ENCODE measurements at regions not wholly inside any gene's neighbourhood (a gene's known extent, or its start where the extent isn't known, plus 50 kb on each side); places are given as distances from the start of the nearest gene placed in this dataset.

DNA sequence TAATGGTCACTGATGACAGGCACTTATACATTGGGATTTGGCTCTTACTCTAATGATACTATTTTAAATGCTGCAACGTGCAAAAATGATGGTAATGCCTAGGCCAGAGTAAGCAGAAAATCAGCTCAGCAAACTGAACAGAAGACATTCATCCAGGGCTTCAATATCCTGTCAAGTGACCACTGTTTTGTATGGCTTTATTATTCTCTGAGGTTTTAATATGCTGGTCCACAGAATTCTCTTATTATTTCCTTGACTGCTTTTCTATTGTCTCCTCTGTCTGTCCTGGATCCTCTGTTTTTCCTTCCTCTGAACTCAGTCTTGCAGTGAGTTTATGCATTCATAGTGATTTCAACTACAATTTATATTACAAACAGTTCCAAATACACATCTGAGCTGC, 90.8 kb upstream of the PMFBP1 start:
- no peak for DNase-seq (ENCODE audit: low spot score)
- no peak overlapping the region for H3K27ac Mint-ChIP-seq (ENCODE audit: unreplicated experiment)
- TF ChIP-seq, protein P1, sequence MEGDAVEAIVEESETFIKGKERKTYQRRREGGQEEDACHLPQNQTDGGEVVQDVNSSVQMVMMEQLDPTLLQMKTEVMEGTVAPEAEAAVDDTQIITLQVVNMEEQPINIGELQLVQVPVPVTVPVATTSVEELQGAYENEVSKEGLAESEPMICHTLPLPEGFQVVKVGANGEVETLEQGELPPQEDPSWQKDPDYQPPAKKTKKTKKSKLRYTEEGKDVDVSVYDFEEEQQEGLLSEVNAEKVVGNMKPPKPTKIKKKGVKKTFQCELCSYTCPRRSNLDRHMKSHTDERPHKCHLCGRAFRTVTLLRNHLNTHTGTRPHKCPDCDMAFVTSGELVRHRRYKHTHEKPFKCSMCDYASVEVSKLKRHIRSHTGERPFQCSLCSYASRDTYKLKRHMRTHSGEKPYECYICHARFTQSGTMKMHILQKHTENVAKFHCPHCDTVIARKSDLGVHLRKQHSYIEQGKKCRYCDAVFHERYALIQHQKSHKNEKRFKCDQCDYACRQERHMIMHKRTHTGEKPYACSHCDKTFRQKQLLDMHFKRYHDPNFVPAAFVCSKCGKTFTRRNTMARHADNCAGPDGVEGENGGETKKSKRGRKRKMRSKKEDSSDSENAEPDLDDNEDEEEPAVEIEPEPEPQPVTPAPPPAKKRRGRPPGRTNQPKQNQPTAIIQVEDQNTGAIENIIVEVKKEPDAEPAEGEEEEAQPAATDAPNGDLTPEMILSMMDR (IDR thresholded peaks at IDR 0.05; ENCODE audit: unreplicated experiment) = no peak
- peaks cover 28% of the 10 kb centered on the region for H3K4me1 Mint-ChIP-seq (ENCODE audit: unreplicated experiment)
- no peaks in the 10 kb centered on the region for H3K9me3 Mint-ChIP-seq (ENCODE audit: unreplicated experiment)
- no peaks in the 10 kb centered on the region for H3K36me3 Mint-ChIP-seq (ENCODE audit: low read depth, unreplicated experiment)
- no peaks in the 10 kb centered on the region for H3K27me3 Mint-ChIP-seq (ENCODE audit: unreplicated experiment)
- no peak overlapping the region for H3K4me3 Mint-ChIP-seq (ENCODE audit: unreplicated experiment)

DNA sequence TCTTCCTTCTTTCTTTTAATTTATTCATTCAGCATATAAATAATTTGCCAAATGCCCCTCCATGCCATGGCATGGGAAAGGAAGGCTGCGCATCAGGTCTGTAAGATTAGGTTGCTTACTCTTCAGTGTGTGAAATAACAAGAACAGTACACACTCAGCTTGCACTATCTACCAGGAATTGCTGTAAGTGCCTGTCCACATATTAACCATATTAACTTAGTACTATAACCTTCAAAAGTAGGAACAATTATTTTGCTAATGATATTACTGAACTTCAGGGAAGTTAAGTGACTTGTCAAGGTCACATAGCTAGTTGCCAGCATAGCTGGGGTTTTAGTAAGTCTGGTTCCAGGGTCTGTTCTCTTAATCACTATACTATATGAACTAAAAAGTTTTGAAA, 89.2 kb upstream of the PMFBP1 start:
- no peak overlapping the region for H3K4me3 Mint-ChIP-seq (ENCODE audit: unreplicated experiment)
- H3K4me1 Mint-ChIP-seq (ENCODE audit: unreplicated experiment) = peaks cover 28% of the 10 kb centered on the region
- H3K36me3 Mint-ChIP-seq (ENCODE audit: low read depth, unreplicated experiment) = no peaks in the 10 kb centered on the region
- H3K9me3 Mint-ChIP-seq (ENCODE audit: unreplicated experiment) = no peaks in the 10 kb centered on the region
- H3K27ac Mint-ChIP-seq (ENCODE audit: unreplicated experiment) = no peak overlapping the region
- no peak for DNase-seq (ENCODE audit: low spot score)
- H3K27me3 Mint-ChIP-seq (ENCODE audit: unreplicated experiment) = no peaks in the 10 kb centered on the region
- TF ChIP-seq, protein P1 (IDR thresholded peaks at IDR 0.05; ENCODE audit: unreplicated experiment) = no peak

DNA sequence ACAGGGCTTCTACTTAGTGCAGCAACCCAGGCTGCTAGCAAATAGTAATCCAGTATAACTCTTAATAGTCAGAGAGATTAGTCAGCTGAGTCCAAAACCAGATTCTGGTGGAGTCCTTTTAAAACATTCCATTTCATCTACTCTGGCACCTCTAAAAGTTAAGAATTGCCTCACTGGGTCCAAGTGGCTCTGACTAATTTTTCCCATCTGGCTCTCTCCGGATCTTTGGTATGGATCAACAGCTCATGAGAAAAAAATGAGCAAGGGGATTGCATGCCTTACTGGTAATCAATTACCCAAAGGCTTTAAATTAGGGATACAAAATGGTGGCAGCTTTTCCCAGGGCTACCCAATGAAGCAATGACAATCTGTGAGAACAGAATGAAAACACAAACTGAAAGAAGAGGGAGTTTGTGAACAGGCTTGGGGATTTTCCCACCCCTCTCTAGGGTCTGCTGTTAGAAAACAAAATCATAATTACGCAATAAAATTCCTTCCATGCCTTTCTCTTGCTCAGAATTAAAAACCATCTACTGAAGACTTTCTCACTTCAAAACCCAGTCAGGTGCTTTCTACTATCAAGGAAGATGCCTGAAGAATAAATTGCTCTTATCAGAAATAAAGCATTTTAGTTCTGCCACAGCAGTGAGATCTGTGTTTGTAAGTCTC, 84.6 kb upstream of the PMFBP1 start:
- H3K36me3 Mint-ChIP-seq (ENCODE audit: low read depth, unreplicated experiment) = no peaks in the 10 kb centered on the region
- H3K27me3 Mint-ChIP-seq (ENCODE audit: unreplicated experiment) = no peaks in the 10 kb centered on the region
- H3K4me3 Mint-ChIP-seq (ENCODE audit: unreplicated experiment) = no peak overlapping the region
- no peaks in the 10 kb centered on the region for H3K9me3 Mint-ChIP-seq (ENCODE audit: unreplicated experiment)
- H3K4me1 Mint-ChIP-seq (ENCODE audit: unreplicated experiment) = no peaks in the 10 kb centered on the region
- TF ChIP-seq, protein P1 (IDR thresholded peaks at IDR 0.05; ENCODE audit: unreplicated experiment) = no peak
- no peak overlapping the region for H3K27ac Mint-ChIP-seq (ENCODE audit: unreplicated experiment)
- no peak for DNase-seq (ENCODE audit: low spot score)

DNA sequence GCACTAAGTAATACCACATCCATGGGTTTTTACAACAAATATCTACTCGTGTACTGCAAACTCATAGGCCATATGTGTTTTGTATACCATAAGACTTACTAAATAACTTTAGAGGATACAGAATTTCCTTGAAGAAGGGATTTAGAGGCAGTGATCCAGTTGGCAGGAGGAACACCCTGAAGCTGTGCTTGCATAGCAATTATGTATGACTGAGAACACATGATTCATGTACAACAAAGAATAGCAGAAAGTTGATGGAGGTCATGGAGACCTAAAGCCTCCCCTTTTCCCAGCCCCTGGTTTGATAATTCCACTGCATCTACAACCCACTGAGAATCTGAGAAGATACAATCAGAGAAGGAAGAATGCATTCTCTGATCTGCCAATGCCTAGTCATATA, 83.8 kb upstream of the PMFBP1 start:
- TF ChIP-seq, protein P1 (IDR thresholded peaks at IDR 0.05; ENCODE audit: unreplicated experiment) = no peak

DNA sequence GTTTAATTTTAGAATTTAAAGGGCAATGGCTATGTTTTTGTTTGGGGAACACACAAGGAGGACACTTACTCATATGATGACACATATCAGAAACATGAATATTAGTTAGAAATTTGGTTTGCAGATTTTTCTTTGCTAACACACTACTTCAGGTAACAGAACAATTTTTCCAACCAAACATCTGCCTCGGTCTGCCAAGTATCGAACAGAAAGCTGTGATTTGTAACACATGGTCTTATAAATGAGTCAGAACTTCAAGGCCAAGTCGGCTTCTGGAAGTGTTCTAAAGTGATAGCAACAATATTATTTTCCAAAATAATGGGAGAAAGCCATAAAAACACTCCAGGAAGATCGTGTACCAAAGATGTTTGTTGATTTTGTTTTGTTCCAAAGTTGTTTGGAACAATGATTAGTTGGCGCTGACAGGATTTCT, 75.9 kb upstream of the PMFBP1 start:
- TF ChIP-seq, protein P1 (IDR thresholded peaks at IDR 0.05; ENCODE audit: unreplicated experiment) = no peak
- H3K9me3 Mint-ChIP-seq (ENCODE audit: unreplicated experiment) = no peaks in the 10 kb centered on the region
- H3K27me3 Mint-ChIP-seq (ENCODE audit: unreplicated experiment) = no peaks in the 10 kb centered on the region
- H3K36me3 Mint-ChIP-seq (ENCODE audit: low read depth, unreplicated experiment) = no peaks in the 10 kb centered on the region
- no peak for DNase-seq (ENCODE audit: low spot score)
- H3K27ac Mint-ChIP-seq (ENCODE audit: unreplicated experiment) = no peak overlapping the region
- H3K4me3 Mint-ChIP-seq (ENCODE audit: unreplicated experiment) = no peak overlapping the region
- H3K4me1 Mint-ChIP-seq (ENCODE audit: unreplicated experiment) = no peaks in the 10 kb centered on the region

More for the DNA sequence above, 83.8 kb upstream of the PMFBP1 start:
- no peaks in the 10 kb centered on the region for H3K4me1 Mint-ChIP-seq (ENCODE audit: unreplicated experiment)
- no peak overlapping the region for H3K27ac Mint-ChIP-seq (ENCODE audit: unreplicated experiment)
- H3K4me3 Mint-ChIP-seq (ENCODE audit: unreplicated experiment) = no peak overlapping the region
- H3K9me3 Mint-ChIP-seq (ENCODE audit: unreplicated experiment) = no peaks in the 10 kb centered on the region
- no peaks in the 10 kb centered on the region for H3K27me3 Mint-ChIP-seq (ENCODE audit: unreplicated experiment)
- H3K36me3 Mint-ChIP-seq (ENCODE audit: low read depth, unreplicated experiment) = no peaks in the 10 kb centered on the region
- no peak for DNase-seq (ENCODE audit: low spot score)

Data from endothelial cell (in vitro differentiated cells).